ENCODE measurements at regions not wholly inside any gene's neighbourhood (a gene's known extent, or its start where the extent isn't known, plus 50 kb on each side); places are given as distances from the start of the nearest gene placed in this dataset.

- no peak for DNase-seq (ENCODE audit: low spot score)
These were observed 518.7 kb downstream of the MCTP2 start for GRCh38 chr15:94749811-94750617.

- DNase-seq (ENCODE audit: low spot score), result no peak
These were observed 529.0 kb downstream of the MCTP2 start for GRCh38 chr15:94760348-94760747.

GRCh38 chr15:94761574-94761973 lies 530.2 kb downstream of the MCTP2 start:
- no peak for DNase-seq (ENCODE audit: low spot score)

- no peak for DNase-seq (ENCODE audit: low spot score)
These were observed 537.7 kb downstream of the MCTP2 start for GRCh38 chr15:94769089-94769488.

- DNase-seq (ENCODE audit: low spot score), result no peak
These were observed 538.8 kb downstream of the MCTP2 start for GRCh38 chr15:94770199-94770598.

GRCh38 chr15:94777037-94777436 lies 545.7 kb downstream of the MCTP2 start:
- DNase-seq (ENCODE audit: low spot score), result no peak

GRCh38 chr15:94778840-94779239 lies 547.5 kb downstream of the MCTP2 start:
- no peak for DNase-seq (ENCODE audit: low spot score)

GRCh38 chr15:94780166-94780565 lies 548.8 kb downstream of the MCTP2 start:
- no peak for DNase-seq (ENCODE audit: low spot score)

GRCh38 chr15:94785091-94785490 lies 553.7 kb downstream of the MCTP2 start:
- no peak for DNase-seq (ENCODE audit: low spot score)

- no peak for DNase-seq (ENCODE audit: low spot score)
These were observed 559.6 kb downstream of the MCTP2 start for GRCh38 chr15:94791008-94791407.

- DNase-seq (ENCODE audit: low spot score), result no peak
These were observed 560.1 kb downstream of the MCTP2 start for GRCh38 chr15:94791510-94791909.

GRCh38 chr15:94792196-94792595 lies 560.8 kb downstream of the MCTP2 start:
- DNase-seq (ENCODE audit: low spot score), result peak; percentile 65

- DNase-seq (ENCODE audit: low spot score), result no peak
These were observed 561.8 kb downstream of the MCTP2 start for GRCh38 chr15:94793207-94793606.

- DNase-seq (ENCODE audit: low spot score), result peak; percentile 87
These were observed 562.3 kb downstream of the MCTP2 start for GRCh38 chr15:94793641-94794040.

- DNase-seq (ENCODE audit: low spot score), result no peak
These were observed 573.3 kb downstream of the MCTP2 start for GRCh38 chr15:94804613-94805012.

GRCh38 chr15:94815110-94815731 lies 583.9 kb downstream of the MCTP2 start:
- DNase-seq (ENCODE audit: low spot score), result no peak

GRCh38 chr15:94815914-94816313 lies 584.6 kb downstream of the MCTP2 start:
- DNase-seq (ENCODE audit: low spot score), result no peak

- no peak for DNase-seq (ENCODE audit: low spot score)
These were observed 598.8 kb downstream of the MCTP2 start for GRCh38 chr15:94829887-94830884.

GRCh38 chr15:94834000-94834399 lies 602.6 kb downstream of the MCTP2 start:
- DNase-seq (ENCODE audit: low spot score), result no peak

- DNase-seq (ENCODE audit: low spot score), result no peak
These were observed 603.1 kb downstream of the MCTP2 start for GRCh38 chr15:94834494-94834893.

- DNase-seq (ENCODE audit: low spot score), result no peak
These were observed 606.9 kb downstream of the MCTP2 start for GRCh38 chr15:94838281-94838680.
